Ramos (cell line): ENCODE measurements at regions not wholly inside any gene's neighbourhood (a gene's known extent, or its start where the extent isn't known, plus 50 kb on each side); places are given as distances from the start of the nearest gene placed in this dataset.

Source experiments
- in situ Hi-C: fragments of 300-500 bp; cut with MboI; formaldehyde crosslinking; loops from one replicate; pipeline ENCODE4 v1.14.3; 2022; ENCODE audit warnings: low sequenced_read_pairs; ENCODE audit not compliant: unreplicated experiment

GRCh38 chr3:126267169-126267975 lies 87.0 kb upstream of the ALDH1L1 start:
- in situ Hi-C loops = no loop called here

DNA sequence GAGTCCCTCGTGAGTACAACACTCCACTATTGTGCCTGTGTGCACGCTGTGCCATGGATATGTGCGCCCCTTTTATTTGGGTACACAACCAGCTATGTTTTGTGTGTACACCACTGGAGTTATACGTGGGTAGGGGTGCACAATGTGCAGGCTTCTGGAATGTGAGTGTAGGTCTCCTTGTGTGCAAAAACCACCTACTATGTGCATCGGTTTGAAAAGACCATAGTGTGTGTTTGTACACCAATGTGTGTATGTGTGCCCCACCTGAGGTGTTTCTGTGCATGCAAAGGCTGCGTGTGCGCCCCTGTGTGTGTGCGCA lies 86.4 kb upstream of the ALDH1L1 start:
- in situ Hi-C loops = no loop called here

DNA sequence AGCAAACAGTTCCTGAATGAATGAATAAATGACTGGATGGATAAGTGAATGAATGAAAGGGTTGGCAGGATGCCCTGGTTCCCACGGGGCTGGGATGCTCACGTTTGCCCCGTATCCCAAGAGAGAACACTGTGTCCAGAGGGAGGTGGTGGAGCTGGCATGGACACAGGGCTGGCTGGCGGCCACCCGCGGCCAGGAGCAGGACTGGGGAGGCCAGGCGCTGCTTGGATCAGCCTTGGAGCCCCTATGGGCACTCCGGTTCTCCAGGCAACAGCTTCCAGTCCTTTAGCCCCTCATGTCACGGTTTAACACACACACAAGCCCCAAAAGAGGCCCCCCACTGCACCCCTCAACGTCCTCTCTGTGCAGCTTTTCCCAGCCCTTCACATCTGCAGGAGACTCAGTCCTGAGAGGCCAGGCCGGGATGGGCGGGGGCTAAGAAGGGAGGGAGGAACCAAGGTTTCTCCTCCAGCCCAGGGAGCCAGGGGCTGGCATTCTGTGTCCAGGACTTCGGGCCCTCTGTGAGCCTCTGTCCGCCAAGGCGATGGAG lies 86.0 kb upstream of the ALDH1L1 start:
- in situ Hi-C loops = no loop called here

DNA sequence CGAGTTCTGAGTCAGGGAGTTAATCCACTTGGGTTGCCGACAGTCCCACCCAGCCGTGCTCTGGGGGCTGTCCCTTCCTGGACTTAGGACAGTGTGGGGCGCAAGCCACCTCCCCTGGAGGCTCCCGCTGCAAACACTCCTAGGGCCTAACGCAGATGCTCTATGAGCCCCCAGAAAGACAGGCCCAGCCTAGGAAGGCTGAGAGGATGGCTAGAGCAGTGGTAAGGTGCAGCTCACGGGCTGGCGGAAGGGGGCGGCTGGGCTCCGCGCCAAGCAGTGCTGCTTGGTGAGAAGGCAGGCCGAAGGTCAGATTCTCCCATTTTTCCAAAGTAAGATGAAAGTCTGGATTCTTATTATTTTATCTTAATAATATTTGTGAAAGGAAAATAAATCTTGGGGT lies 84.6 kb upstream of the ALDH1L1 start:
- in situ Hi-C loops = no loop called here

- in situ Hi-C loops = no loop called here
Observed at GRCh38 chr3:126264381-126264780, 84.0 kb upstream of the ALDH1L1 start.

- in situ Hi-C loops = no loop called here
Observed at GRCh38 chr3:126263971-126264370, 83.6 kb upstream of the ALDH1L1 start.

- in situ Hi-C loops = no loop called here
Observed at GRCh38 chr3:126263539-126263938, 83.2 kb upstream of the ALDH1L1 start.

DNA sequence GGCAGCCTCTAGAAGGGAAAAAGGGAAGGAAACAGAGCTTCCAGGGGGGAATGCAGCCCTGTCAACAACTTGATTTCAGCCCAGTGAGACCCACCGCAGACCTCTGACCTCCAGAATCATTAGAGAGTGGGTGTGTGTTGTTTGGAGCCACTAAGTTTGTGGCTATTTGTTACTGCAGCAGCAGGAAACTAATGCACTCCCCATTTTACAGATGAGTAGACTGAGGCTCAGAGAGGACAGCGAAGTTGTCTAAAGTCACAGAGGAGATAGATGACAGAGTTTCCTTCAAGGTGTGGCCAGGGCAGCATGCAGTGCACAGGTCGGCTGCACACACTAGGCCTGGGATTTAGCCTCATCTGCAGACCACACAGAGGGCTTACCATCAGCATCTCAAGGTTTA lies 81.8 kb upstream of the ALDH1L1 start:
- in situ Hi-C loops = no loop called here

DNA sequence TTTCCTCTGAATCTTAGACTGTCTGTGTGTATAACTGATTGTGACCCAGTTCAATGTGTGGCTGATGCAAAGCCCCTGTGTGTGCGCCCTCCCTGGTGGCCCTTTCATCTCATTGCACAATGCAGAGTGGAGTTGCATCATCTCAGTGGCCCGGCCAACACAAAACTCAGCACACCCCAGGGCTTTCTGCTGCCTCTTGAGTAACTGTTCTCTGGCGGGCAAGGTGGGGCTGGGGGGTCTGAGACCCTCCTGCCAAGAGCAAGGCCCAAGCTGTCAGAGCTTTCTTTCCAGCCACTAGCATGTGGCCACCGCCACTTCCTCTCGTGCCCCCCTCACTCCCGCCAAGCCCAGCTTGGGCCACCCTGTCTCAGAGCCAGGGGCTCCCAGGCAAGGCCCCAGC lies 80.7 kb upstream of the ALDH1L1 start:
- in situ Hi-C loops = no loop called here

DNA sequence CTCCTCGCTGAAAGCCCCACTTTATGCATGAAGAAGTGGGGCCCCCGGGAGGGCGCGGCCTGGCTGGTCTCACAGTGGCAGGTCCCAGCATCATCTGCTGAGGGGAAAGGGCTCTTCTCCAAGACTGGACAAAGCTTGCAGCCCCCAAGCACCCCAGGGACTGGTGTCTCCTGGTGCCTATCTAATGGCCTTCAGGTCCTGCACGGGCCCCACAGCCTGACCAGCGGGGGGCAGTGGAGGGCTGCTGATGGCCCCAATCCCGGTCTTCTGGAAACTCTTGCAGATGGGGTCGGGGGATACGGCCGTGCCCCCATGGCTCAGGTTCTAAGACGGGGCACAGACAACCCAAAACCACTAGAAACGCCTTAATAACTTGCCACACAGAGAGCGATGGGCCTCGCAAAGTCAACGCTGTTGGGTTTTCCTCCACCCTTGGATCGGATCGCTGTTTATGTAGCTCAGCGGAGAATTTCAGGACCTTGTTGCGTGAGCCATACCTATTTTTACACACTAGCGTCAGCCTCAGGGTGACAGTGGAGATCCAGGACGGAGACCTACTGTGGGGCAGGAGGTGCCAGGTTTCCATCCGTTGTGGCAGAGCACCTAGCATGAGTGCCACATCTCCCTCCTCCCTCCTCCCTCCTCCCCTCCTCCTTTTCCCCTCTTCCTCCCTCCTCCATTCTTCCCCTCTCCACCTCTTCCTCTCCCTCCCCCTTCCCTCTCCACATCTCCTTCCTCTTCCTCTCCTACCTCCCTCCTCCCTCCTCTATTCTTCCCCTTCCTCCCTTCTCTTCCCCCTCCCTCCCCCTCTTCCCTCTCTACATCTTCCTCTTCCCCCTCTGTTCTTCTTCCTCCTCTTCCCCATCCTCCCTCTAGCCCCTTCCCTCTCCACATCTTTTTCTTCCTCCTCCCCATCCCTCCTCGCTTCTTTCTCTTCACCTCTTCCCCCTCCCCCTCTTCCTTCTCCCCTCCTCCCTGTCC lies 79.3 kb upstream of the ALDH1L1 start:
- in situ Hi-C loops = no loop called here

GRCh38 chr3:126258670-126259069 lies 78.3 kb upstream of the ALDH1L1 start:
- in situ Hi-C loops = no loop called here

DNA sequence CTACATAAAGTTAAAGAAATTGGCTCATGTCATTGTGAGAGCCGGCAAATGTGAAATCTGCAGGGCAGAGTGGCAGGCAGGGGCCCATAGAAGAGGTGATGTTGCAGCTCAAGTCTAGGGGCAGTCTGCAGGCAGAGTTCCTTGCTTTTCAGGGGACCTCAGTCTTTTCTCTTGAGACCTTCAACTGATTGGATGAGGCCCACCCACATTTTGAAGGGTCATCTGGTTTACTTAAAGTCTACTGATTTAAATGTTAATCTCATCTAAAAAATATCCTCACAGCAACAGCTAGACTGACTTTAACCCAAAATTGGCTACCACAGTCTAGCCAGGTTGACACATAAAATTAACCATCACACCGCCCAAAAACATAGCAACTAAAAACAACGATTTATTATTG lies 77.6 kb upstream of the ALDH1L1 start:
- in situ Hi-C loops = no loop called here

GRCh38 chr3:126257174-126257573 lies 76.8 kb upstream of the ALDH1L1 start:
- in situ Hi-C loops = no loop called here

DNA sequence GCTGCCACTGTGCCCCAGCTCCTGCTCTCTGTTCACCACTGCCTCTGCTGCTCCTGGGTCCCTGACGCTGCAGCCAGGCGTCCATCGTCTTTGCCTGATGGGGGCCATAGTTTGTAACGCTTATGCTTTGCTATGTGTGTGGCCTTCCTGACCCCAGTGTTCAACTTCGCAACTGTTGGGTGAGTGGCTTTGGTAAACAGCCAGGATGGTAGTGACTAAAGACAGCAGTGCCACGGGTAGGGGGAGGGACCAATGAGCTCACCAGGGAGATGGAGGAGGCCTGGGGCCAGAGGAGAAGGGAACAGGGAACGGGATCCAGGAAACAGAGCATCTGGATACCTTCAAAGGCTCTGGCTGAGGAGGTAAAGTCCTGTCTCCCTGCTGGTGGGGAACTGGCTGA lies 75.9 kb upstream of the ALDH1L1 start:
- in situ Hi-C loops = no loop called here

DNA sequence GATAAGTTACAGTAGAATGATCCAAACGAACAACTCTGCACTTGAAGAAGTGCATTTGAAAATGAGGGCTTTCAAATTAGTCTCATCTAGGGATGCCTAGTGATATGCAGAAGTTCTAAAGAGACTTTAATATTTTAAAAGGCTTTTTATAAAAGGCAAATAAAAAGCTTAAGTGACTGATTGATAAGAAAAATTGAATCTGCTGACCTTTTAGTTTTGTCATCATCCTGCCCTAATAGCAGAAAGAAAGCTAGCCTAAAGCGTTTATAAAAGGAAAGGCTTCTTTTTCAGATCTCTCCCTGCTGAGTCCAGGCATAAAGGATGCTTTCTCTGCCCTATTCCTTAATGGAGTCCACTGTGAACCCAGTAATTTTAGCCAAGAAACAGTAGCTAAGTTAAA lies 72.7 kb upstream of the ALDH1L1 start:
- in situ Hi-C loops = no loop called here

DNA sequence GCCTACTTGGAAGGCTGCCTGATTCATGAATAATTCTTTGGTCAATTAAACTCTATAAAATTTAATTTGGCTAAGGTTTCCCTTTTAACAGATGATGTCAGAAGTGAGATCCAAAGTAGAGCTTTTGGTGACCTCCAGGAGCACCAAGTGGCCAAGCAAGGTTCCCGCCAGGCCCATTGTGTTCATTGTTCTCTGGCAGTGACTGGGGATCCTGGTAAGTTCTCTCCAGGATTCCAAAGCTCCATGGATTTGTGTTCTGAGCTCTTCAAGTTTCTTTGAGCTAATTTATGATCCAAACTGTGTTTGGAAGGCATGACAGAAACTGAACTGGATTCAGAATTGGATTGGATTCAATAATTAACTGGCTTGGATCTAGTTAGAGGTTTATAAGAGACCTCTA lies 72.0 kb upstream of the ALDH1L1 start:
- in situ Hi-C loops = no loop called here

DNA sequence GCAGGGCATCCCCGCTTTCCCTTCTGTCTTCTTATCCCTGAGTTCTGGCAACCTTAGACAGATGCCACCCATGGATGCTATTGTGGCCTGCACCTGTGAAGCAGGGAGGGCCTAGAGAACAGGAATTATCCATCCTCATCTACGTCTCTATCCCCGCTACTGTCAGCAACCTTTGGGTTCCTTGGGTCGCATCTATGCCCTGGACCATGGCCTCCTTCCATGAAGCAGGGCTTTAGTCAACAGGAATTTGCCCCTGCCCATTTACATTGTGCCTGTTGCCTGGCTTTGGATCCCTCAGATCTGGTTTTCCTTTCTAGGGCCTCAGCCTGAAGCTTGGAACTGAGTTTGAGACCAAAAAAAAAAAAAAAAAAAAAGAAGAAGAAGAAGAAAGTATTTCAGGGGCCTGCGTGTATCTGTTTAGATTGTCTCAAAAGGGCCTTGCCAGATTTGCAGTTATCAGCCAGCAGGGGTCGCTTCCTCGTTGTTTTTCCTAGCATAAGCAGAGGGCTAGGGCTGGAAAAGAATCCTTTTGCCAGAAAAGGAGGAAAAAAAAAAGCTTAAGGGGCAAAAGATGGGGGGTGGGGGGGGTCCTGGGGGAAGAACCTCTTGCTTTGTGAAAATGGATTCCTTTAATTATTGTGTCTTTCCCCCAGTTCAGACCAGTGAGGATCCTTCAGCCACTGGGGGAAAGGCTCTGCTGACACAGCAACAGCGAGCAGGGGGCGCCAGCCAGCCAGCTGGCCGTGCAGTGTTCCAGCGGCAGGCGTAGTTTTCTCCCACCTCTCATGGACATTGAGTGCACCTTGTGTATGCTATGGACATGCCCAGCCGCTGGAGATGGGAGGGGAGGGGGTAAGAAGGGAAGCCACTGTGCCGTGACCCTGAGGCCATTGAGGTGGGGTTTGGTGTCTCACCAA lies 65.7 kb upstream of the ALDH1L1 start:
- in situ Hi-C loops = loop anchor here (5.0 kb wide), 1 partner anchor 141 kb away; no protein-coding TSS in a partner anchor
